ENCODE measurements at regions not wholly inside any gene's neighbourhood (a gene's known extent, or its start where the extent isn't known, plus 50 kb on each side); places are given as distances from the start of the nearest gene placed in this dataset.

DNA sequence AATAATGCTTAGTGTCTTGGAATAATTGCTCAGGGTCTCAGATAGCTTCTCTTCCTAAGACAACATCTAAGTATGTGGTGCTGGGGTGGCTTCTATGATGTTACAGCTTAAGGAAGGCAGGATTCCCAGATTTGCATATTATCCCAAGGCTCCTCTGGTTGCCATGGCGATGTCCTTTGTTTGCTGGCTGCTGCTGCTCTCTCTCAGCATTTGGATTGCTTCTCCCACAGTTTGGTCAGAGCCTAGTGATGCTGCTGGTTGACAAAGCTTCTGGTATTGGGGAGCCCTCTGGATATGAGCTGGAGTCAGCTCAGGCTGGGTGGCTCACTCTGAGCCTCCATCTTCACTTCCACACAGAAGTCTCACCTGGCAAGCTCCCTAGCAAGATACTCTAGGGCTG is 56.4 kb upstream of the FBXO33 start:
- TF ChIP-seq, protein P1, sequence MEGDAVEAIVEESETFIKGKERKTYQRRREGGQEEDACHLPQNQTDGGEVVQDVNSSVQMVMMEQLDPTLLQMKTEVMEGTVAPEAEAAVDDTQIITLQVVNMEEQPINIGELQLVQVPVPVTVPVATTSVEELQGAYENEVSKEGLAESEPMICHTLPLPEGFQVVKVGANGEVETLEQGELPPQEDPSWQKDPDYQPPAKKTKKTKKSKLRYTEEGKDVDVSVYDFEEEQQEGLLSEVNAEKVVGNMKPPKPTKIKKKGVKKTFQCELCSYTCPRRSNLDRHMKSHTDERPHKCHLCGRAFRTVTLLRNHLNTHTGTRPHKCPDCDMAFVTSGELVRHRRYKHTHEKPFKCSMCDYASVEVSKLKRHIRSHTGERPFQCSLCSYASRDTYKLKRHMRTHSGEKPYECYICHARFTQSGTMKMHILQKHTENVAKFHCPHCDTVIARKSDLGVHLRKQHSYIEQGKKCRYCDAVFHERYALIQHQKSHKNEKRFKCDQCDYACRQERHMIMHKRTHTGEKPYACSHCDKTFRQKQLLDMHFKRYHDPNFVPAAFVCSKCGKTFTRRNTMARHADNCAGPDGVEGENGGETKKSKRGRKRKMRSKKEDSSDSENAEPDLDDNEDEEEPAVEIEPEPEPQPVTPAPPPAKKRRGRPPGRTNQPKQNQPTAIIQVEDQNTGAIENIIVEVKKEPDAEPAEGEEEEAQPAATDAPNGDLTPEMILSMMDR (IDR thresholded peaks at IDR 0.05), result no peak
- TF ChIP-seq POLR2A (IDR thresholded peaks at IDR 0.05), result no peak
